GM12873 (cell line): ENCODE measurements at regions not wholly inside any gene's neighbourhood (a gene's known extent, or its start where the extent isn't known, plus 50 kb on each side); places are given as distances from the start of the nearest gene placed in this dataset.
A peak's percentile ranks its signal among the peaks of the same experiment; 100 is the strongest.

Experiments
- CTCF ChIP-seq: IDR thresholded peaks from 2 replicates; pipeline ENCODE4 v1.5.1; 2012; ENCODE audit warnings: low read depth, mild to moderate bottlenecking, moderate library complexity, low read length, control low read depth; ENCODE audit not compliant: insufficient read depth; ENCODE audit errors: missing control alignments

- TF ChIP-seq CTCF = no peak
These were observed 105.8 kb downstream of the TBX19 start for GRCh38 chr1:168386492-168386891.

GRCh38 chr1:168381850-168382249 is 101.2 kb downstream of the TBX19 start:
- TF ChIP-seq CTCF = peak; percentile 11

GRCh38 chr1:168380945-168381344 is 100.3 kb downstream of the TBX19 start:
- no peak for TF ChIP-seq CTCF

GRCh38 chr1:168379104-168379860 is 98.6 kb downstream of the TBX19 start:
- no peak for TF ChIP-seq CTCF

- TF ChIP-seq CTCF = no peak
These were observed 95.1 kb downstream of the TBX19 start for GRCh38 chr1:168375566-168376300.

GRCh38 chr1:168374566-168374965 is 93.9 kb downstream of the TBX19 start:
- no peak for TF ChIP-seq CTCF

GRCh38 chr1:168373869-168374268 is 93.2 kb downstream of the TBX19 start:
- no peak for TF ChIP-seq CTCF
